ENCODE measurements at regions not wholly inside any gene's neighbourhood (a gene's known extent, or its start where the extent isn't known, plus 50 kb on each side); places are given as distances from the start of the nearest gene placed in this dataset.

GRCh38 chr1:102262994-102263393 is 266.3 kb upstream of the OLFM3 start:
- TF ChIP-seq CTCF (IDR thresholded peaks at IDR 0.05; ENCODE audit: insufficient read depth, low read length, poor library complexity, severe bottlenecking) = no peak
- Histone ChIP-seq H3K4me3 (ENCODE audit: low read depth, low read length) (no peak overlapping the region), H3K36me3 (ENCODE audit: control insufficient read depth, insufficient read depth, low read length) (no peaks in the 10 kb centered on the region), H3K27me3 (ENCODE audit: control insufficient read depth, insufficient read depth, low read length) (no peaks in the 10 kb centered on the region)
- DNase-seq (ENCODE audit: low read depth) = no peak

- Histone ChIP-seq H3K27me3 (ENCODE audit: control insufficient read depth, insufficient read depth, low read length) (no peaks in the 10 kb centered on the region), H3K4me3 (ENCODE audit: low read depth, low read length) (no peak overlapping the region), H3K36me3 (ENCODE audit: control insufficient read depth, insufficient read depth, low read length) (no peaks in the 10 kb centered on the region)
- no peak for TF ChIP-seq CTCF (IDR thresholded peaks at IDR 0.05; ENCODE audit: insufficient read depth, low read length, poor library complexity, severe bottlenecking)
- no peak for DNase-seq (ENCODE audit: low read depth)
Measured at GRCh38 chr1:102252731-102253505, 256.2 kb upstream of the OLFM3 start.

GRCh38 chr1:102241431-102242338 is 245.0 kb upstream of the OLFM3 start:
- Histone ChIP-seq H3K36me3 (ENCODE audit: control insufficient read depth, insufficient read depth, low read length) (no peaks in the 10 kb centered on the region), H3K27me3 (ENCODE audit: control insufficient read depth, insufficient read depth, low read length) (no peaks in the 10 kb centered on the region), H3K4me3 (ENCODE audit: low read depth, low read length) (no peak overlapping the region)
- no peak for TF ChIP-seq CTCF (IDR thresholded peaks at IDR 0.05; ENCODE audit: insufficient read depth, low read length, poor library complexity, severe bottlenecking)
- no peak for DNase-seq (ENCODE audit: low read depth)

- Histone ChIP-seq H3K36me3 (ENCODE audit: control insufficient read depth, insufficient read depth, low read length) (no peaks in the 10 kb centered on the region), H3K27me3 (ENCODE audit: control insufficient read depth, insufficient read depth, low read length) (no peaks in the 10 kb centered on the region), H3K4me3 (ENCODE audit: low read depth, low read length) (no peak overlapping the region)
- no peak for DNase-seq (ENCODE audit: low read depth)
- no peak for TF ChIP-seq CTCF (IDR thresholded peaks at IDR 0.05; ENCODE audit: insufficient read depth, low read length, poor library complexity, severe bottlenecking)
Measured at GRCh38 chr1:102239247-102239646, 242.5 kb upstream of the OLFM3 start.

GRCh38 chr1:102234753-102235359 is 238.1 kb upstream of the OLFM3 start:
- TF ChIP-seq CTCF (IDR thresholded peaks at IDR 0.05; ENCODE audit: insufficient read depth, low read length, poor library complexity, severe bottlenecking) = no peak
- H3K27me3 ChIP-seq (ENCODE audit: control insufficient read depth, insufficient read depth, low read length) = no peaks in the 10 kb centered on the region
- DNase-seq (ENCODE audit: low read depth) = no peak
- H3K4me3 ChIP-seq (ENCODE audit: low read depth, low read length) = no peak overlapping the region
- H3K36me3 ChIP-seq (ENCODE audit: control insufficient read depth, insufficient read depth, low read length) = no peaks in the 10 kb centered on the region

All from kidney epithelial cell (primary cell).